ENCODE measurements at regions not wholly inside any gene's neighbourhood (a gene's known extent, or its start where the extent isn't known, plus 50 kb on each side); places are given as distances from the start of the nearest gene placed in this dataset.

- no peak for DNase-seq
- TF ChIP-seq CTCF (IDR thresholded peaks at IDR 0.05) = no peak
- intact Hi-C loops (cut with micrococcal nuclease) = no loop called here
- H3K27me3 ChIP-seq (ENCODE audit: control insufficient read depth, insufficient read depth, low read length) = peaks cover 37% of the 10 kb centered on the region
- Mint-ChIP-seq H3K27me3 (ENCODE audit: low read depth in 2 of 2) (peaks cover 42 to 46% of the 10 kb centered on the region in 2 donors), H3K4me1 (peaks cover 7 to 14% of the 10 kb centered on the region in 2 donors), H3K27ac (no peak overlapping the region), H3K36me3 (no peaks in the 10 kb centered on the region), H3K4me3 (no peak overlapping the region), H3K9me3 (no peaks in the 10 kb centered on the region)
- no peaks in the 10 kb centered on the region for H3K36me3 ChIP-seq (ENCODE audit: control insufficient read depth, insufficient read depth, low read length)
- 74% methylated on average over 14 of the region's 14 CpGs for whole genome bisulfite sequencing (ENCODE audit: insufficient coverage)
- no peak overlapping the region for H3K4me3 ChIP-seq (ENCODE audit: low read length)
- no peaks in the 10 kb centered on the region for H3K9me3 ChIP-seq (ENCODE audit: control insufficient read depth, insufficient read depth, low read length)
- no peak overlapping the region for H3K27ac ChIP-seq (ENCODE audit: low read length)
- no peak for ATAC-seq
- peaks cover 28% of the 10 kb centered on the region for H3K4me1 ChIP-seq (ENCODE audit: control insufficient read depth, insufficient read depth, low read length)
Measured at GRCh38 chr6:41429506-41430504, 94.4 kb downstream of the NCR2 start.

DNA sequence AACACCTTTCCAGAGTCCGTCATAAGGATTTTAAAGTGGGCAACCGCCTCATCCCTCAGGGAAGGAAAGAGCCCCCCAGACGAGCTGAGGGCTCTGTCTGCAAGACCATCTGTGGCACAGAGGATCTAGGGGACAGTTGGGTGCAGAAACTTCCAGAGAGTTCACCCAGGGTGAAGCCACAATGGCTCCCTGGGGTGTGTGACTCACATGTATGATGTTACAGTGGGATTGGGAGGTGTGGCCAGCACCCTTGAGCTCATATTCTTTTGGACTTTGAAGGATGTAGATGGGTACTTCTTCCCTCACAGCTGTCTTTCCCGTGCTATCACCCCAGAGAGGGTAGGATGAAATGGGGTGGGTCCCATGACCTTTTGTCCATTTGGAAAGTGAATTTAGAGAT, 95.5 kb downstream of the NCR2 start:
- H3K27me3 ChIP-seq (ENCODE audit: control insufficient read depth, insufficient read depth, low read length) = peaks cover 33% of the 10 kb centered on the region
- H3K36me3 ChIP-seq (ENCODE audit: control insufficient read depth, insufficient read depth, low read length) = no peaks in the 10 kb centered on the region
- 83% methylated on average over 4 of the region's 4 CpGs for WGBS (ENCODE audit: insufficient coverage)
- H3K4me3 ChIP-seq (ENCODE audit: low read length) = no peak overlapping the region
- DNase-seq (no peak), ATAC-seq (no peak)
- H3K27ac ChIP-seq (ENCODE audit: low read length) = no peak overlapping the region
- Mint-ChIP-seq H3K4me3 (no peak overlapping the region), H3K9me3 (no peaks in the 10 kb centered on the region), H3K36me3 (no peaks in the 10 kb centered on the region), H3K27ac (no peak overlapping the region), H3K4me1 (peaks cover 7 to 14% of the 10 kb centered on the region in 2 donors), H3K27me3 (ENCODE audit: low read depth in 2 of 2) (peaks cover 48 to 54% of the 10 kb centered on the region in 2 donors)
- intact Hi-C loops (cut with micrococcal nuclease) = no loop called here
- no peak for TF ChIP-seq CTCF (IDR thresholded peaks at IDR 0.05)
- no peaks in the 10 kb centered on the region for H3K9me3 ChIP-seq (ENCODE audit: control insufficient read depth, insufficient read depth, low read length)
- H3K4me1 ChIP-seq (ENCODE audit: control insufficient read depth, insufficient read depth, low read length) = peaks cover 28% of the 10 kb centered on the region

- no peaks in the 10 kb centered on the region for H3K36me3 Mint-ChIP-seq
- DNase-seq (no peak), ATAC-seq (no peak)
- intact Hi-C loops (cut with micrococcal nuclease) = no loop called here
- H3K27me3 ChIP-seq (ENCODE audit: control insufficient read depth, insufficient read depth, low read length) = peaks cover 22% of the 10 kb centered on the region
- H3K4me3 Mint-ChIP-seq = no peak overlapping the region
- H3K9me3 Mint-ChIP-seq = no peaks in the 10 kb centered on the region
- H3K4me3 ChIP-seq (ENCODE audit: low read length) = no peak overlapping the region
- H3K4me1 ChIP-seq (ENCODE audit: control insufficient read depth, insufficient read depth, low read length) = peaks cover 16% of the 10 kb centered on the region
- no peaks in the 10 kb centered on the region for H3K36me3 ChIP-seq (ENCODE audit: control insufficient read depth, insufficient read depth, low read length)
- no peak for TF ChIP-seq CTCF (IDR thresholded peaks at IDR 0.05)
- 57% methylated on average over 3 of the region's 3 CpGs for WGBS (ENCODE audit: insufficient coverage)
- no peak overlapping the region for H3K27ac ChIP-seq (ENCODE audit: low read length)
- no peaks in the 10 kb centered on the region for H3K9me3 ChIP-seq (ENCODE audit: control insufficient read depth, insufficient read depth, low read length)
- peaks cover 55 to 61% of the 10 kb centered on the region in 2 donors for H3K27me3 Mint-ChIP-seq (ENCODE audit: low read depth in 2 of 2)
- no peak overlapping the region for H3K27ac Mint-ChIP-seq
- H3K4me1 Mint-ChIP-seq = peaks cover 7 to 14% of the 10 kb centered on the region in 2 donors
Measured at GRCh38 chr6:41432280-41432679, 96.9 kb downstream of the NCR2 start.

All from natural killer cell (primary cell).